ENCODE measurements at regions not wholly inside any gene's neighbourhood (a gene's known extent, or its start where the extent isn't known, plus 50 kb on each side); places are given as distances from the start of the nearest gene placed in this dataset.

DNA sequence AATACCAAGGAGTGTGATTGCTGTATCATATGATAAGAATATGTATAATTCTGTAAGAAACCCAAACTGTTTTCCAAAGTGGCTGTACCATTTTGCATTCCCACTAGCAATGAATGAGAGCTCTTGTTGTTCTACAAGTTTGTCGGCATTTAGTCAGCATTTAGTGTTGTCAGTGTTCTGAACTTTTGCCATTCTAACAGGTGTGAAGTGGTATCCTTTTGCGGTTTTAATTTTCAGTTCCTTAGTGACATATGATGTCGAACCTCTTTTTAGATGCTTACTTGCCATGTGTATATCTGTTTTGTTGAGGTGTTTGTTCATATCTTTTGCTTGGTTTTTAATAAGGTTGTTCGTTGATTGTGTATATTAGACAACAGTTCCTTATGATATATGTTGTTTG lies 296.3 kb upstream of the IZUMO3 start:
- TF ChIP-seq, protein P1, sequence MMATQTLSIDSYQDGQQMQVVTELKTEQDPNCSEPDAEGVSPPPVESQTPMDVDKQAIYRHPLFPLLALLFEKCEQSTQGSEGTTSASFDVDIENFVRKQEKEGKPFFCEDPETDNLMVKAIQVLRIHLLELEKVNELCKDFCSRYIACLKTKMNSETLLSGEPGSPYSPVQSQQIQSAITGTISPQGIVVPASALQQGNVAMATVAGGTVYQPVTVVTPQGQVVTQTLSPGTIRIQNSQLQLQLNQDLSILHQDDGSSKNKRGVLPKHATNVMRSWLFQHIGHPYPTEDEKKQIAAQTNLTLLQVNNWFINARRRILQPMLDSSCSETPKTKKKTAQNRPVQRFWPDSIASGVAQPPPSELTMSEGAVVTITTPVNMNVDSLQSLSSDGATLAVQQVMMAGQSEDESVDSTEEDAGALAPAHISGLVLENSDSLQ (IDR thresholded peaks at IDR 0.05) = no peak
- TF ChIP-seq FOXM1 (IDR thresholded peaks at IDR 0.05; ENCODE audit: borderline replicate concordance) (no peak), L3MBTL2 (conservative IDR thresholded peaks at IDR 0.05) (no peak), SUZ12 (IDR thresholded peaks at IDR 0.05) (no peak), CTBP1 (IDR thresholded peaks at IDR 0.05; ENCODE audit: borderline replicate concordance) (no peak), TARDBP (IDR thresholded peaks at IDR 0.05) (no peak), ELF4 (IDR thresholded peaks at IDR 0.05) (no peak), SP1 (IDR thresholded peaks at IDR 0.05) (no peak), FOXA1 (IDR thresholded peaks at IDR 0.05) (no peak), HDGF (IDR thresholded peaks at IDR 0.05; ENCODE audit: borderline replicate concordance) (no peak), ARNT (IDR thresholded peaks at IDR 0.05) (no peak), BHLHE40 (IDR thresholded peaks at IDR 0.05; ENCODE audit: borderline replicate concordance) (no peak), FOXK2 (IDR thresholded peaks at IDR 0.05) (no peak), ZNF384 (IDR thresholded peaks at IDR 0.05) (no peak)

All from HEK293T (cell line).